GM18907 (cell line): ENCODE measurements at regions not wholly inside any gene's neighbourhood (a gene's known extent, or its start where the extent isn't known, plus 50 kb on each side); places are given as distances from the start of the nearest gene placed in this dataset.
"Not testable (repeated sequence)": the region's sequence is repeated elsewhere in the genome, so short reads cannot be mapped to it uniquely, and the experiment has no call there.

Source experiments
- ATAC-seq: cut with Tn5 transposase; IDR thresholded peaks from one replicate; pipeline ENCODE4 v1.9.1; 2021; ENCODE audit warnings: mild to moderate bottlenecking, moderate library complexity; ENCODE audit not compliant: unreplicated experiment

DNA sequence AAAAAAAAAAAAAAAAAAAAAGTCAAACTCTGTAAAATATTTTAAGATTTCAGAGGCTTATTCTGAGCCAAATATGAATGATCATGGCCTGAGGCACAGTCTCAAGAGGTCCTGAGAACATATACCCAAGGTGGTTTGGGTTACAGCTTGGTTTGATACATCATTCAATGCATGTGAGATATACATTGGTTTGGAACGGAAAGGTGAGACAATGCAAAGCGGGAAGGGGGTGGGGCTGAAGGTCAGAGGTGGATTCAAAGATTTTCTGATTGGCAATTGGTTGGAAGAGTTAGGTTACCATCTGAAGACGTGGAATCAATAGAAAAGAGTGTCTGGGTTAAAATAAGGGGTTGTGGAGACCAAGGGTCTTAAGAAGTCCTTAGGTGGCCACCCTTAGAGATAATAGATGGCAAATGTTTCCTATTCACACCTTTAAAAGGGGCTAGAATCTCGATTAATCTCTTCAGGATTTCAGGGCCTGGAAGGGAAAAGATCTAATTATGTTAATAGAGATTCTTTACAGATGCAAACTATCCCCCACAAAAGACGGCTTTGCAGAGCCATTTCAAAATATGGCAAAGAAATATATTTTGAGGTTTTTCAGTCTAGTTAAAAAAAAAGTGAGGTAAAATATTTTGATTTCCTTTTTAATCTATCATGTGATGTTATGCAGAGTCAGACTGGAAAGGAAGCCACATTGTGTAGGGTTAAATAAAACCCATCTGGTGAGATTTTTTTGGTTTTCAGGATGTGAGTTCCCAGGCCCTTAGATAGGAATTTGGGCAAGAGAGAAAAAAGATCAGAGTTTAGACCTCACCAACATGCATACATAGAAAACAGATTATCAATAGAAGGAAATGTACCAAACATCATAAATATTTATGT lies 173.8 kb upstream of the CNOT2 start:
- no peak for ATAC-seq

DNA sequence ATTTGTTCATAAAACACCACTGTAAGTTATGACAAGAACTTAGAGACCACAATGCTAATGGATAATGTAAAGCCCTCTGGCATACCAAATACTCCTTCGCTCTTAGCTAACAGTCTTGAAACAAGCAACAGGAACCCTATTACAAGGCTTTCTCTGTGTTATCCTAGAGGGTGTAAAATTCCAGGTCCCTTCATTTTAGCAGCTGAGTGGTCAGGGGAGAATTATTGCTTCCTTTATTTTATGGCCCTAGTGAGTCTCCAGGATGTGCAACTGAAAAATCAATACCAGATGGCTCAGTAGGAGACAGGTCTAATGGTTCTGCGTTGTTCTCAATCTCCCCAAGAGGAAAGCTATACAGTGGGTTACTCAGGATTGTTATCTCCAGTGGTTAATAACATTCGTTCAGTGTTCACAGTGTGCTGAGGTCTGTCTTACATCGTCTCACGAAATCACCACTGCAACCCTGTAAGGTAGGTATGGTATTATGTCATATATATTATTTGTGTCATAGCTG lies 172.7 kb upstream of the CNOT2 start:
- no peak for ATAC-seq

DNA sequence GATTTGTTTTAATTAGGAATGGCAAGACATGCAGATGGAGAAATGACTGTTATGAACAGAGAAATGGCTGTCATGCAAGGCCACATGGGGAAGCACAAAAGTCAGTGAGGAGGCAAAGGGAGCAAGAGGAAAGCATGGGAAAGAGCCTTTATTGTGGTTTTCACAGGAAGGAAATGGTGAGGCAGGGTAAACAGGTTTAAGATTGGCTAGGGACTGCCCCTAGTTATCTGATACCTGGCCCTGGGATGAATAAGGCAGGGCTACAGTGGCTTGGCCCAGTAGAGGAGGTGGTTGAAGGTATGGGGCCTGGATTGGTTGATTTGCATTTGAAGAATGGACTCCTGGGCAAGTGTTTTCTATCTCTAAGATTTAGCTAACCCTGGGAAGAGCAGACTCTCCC lies 168.7 kb upstream of the CNOT2 start:
- ATAC-seq: no peak

DNA sequence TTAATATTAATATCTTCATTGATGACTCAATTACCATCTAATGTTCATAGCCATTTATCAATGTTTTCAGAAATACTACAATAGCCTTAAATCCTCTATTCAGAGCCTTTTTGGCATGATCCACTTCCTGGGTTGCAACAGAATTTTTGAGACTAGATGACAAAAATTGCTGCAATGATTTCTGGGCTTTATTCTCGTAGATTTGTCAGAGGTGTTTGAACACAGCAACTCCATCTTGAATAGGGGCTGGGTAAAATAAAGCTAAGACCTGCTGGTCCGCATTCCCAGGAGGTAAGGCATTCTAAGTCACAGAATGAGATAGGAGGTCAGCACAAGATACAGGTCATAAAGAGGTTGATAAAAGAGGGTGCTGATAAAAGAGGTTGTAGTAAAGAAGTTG lies 165.8 kb upstream of the CNOT2 start:
- no peak for ATAC-seq

DNA sequence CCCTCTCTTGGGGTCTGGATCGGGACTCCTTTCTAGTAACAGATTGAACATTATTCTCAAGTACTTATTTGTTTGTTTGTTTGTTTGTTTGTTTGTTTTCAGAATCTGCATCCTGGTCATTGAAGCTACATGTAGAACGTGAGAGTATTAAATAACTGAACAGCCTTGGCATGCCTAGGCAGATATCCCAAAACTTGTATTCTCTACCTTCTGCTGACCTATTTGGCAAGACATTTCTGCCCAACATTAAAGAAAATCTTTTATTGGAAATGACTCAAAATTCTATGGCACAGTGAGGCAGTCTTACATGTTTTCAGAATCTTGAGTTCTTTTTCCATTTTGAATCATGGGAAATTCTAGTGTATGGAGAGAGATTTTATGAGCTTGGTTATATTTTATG lies 165.1 kb upstream of the CNOT2 start:
- no peak for ATAC-seq

DNA sequence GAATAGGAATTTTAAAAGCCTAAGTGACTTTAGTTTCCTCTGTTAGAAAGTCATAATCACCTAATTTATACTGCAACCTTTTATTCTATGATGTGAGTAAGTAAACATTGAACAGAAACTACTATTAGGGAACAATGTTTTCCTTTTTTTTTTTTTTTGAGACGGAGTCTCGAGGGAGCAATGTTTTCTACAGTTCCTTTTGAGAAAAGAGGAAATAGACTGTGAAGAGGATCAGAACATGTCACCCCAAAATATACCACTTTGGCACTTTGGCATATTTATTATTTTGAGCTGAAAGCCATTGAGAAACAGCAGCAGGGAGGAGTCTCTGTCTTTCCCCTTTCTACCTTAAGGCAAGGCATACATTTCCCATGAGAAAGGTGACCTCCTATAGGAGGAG lies 162.7 kb upstream of the CNOT2 start:
- ATAC-seq: no peak

DNA sequence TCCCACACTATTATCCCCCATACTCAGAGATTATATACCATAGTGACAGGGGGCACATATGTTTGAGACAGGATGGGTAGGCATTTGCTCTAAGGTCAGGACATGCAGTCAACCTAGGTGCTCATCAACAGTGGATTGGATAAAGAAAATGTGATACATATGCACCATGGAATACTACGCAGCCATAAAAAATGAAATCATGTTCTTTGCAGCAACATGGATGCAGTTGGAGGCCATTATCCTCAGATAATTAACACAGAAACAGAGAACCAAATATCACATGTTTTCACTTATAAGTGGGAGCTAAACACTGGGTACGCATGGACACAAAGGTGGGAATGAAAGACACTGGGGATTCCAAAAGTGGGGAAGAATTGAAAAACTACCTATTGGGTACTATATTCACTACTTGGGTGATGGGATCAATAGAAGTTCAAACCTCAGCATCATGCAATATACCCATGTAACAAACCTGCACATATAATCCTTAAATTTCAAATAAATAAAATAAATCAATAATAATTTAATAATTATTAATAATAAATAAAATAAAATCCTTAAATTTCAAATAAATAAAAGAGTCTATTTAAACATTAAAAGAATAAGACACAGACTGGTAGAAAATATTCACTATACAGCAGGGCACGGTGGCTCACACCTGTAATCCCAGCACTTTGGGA lies 160.1 kb upstream of the CNOT2 start:
- ATAC-seq: no peak

DNA sequence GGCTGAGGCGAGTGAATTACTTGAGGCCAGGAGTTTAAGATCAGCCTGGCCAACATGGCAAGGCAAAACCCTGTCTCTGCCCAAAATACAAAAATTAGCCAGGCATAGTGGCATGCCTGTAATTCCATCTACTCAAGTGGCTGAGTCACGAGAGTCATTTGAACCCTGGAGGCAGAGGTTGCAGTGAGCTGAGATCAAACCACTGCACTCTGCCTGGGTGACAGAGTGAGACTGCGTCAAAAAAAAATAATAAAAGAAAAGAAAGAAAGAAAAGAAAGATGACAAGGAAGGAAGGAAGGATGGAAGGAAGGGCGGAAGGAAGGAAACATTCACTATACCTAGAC lies 159.6 kb upstream of the CNOT2 start:
- no peak for ATAC-seq

DNA sequence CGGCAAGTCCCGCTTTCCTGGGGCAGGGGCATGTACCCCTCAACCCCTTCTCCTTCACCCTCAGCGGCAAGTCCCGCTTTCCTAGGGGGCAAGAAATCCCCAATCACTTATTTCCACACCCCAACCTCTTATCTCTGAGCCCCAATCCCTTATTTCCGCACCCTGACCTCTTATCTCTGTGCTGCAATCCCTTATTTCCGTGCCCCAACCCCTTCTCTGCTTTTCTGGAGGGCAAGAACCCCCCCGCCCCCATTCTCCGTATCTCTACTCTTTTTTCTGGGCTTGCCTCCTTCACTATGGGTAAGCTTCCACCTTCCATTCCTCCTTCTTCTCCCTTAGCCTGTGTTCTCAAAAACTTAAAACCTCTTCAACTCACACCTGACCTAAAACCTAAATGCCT lies 156.9 kb upstream of the CNOT2 start:
- not testable (repeated sequence) for ATAC-seq

DNA sequence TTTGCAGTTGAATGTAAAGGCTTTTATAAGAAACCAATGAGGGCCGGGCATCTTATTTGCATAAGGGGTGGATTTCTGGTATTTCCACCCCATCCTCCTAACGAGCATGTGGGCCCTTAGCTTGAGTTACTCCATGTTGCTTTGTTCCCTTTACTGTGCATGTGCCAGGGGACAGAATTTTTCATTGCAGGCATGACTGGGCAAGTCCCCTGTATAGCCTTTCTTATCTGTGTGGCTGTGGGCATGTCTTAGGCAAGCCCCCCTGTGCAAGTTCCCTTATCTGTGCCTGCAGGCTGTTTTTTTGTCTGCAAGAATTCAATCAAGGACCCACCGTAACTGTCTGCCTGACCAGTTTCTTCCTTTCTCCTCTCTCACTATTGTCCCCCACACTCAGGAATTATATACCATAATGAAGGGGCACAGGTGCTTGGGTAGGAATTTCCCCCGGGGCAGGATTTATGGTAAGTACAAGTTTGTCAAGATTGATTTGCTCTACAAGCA lies 152.2 kb upstream of the CNOT2 start:
- no peak for ATAC-seq

DNA sequence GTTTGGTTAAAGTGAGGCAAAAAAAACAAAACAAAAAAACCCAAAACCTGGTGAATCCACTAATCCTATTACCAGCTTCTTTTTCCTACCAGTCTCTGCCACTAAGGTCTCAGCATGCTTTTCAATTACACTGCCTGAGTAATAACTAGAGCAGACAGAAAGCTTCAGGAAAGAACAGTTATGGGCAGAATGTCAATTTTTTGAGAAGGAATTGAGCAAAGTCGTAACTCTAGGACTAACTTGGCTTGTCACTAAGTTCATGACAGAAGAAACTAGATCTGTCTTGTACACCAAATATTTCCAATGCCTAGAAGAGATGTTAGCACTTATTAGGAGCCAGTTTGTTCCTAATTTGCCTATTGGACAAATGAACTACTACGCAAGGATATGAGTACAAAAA lies 148.8 kb upstream of the CNOT2 start:
- no peak for ATAC-seq

DNA sequence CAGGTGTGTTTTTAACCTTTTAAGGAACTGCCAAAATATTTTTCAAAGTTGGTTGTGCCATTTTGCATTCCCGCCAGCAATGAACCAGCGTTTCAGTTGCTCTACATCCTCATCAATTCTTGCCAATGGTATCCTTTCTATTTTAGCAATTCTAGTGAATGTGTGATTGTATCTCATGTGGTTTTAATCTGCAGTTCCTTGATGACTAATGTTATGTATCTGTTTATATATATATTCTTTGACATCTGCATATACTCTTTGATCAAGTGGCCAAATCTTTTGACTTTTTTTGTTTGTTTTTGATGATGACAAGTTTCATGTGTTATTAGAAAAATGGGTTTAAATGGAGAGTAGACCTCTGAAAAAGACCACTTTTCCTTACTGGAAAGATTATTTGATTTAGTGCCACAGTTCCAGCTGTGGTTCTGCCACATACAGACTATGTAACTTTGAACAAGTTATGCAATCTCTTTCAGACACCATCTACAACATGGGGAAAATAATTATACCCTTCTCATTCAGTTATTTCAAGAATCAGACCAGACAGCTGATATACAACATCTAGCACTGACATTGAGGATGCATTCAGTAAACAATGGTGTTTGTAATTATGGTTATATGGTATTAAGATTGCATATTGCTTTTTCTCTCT lies 146.3 kb upstream of the CNOT2 start:
- ATAC-seq: no peak

DNA sequence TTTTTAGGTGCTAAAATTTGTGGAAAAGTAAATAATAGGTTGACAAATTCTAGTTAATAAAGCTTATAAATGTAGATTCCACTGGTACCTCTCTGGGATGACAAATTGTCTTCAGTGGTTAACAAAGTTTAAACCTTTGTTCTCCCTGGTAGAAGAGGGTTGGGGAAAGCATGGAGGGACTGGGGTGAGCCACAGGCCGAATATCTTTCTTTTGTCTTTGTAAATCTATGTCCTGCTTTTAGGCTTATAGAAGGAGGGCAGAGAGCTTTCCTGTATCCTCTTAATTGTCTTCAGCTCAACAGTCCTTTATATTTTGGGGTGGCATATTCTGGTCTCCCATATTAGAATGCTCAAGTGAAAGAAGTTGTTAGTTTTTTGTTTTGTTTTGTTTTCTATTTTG lies 142.2 kb upstream of the CNOT2 start:
- ATAC-seq: no peak

DNA sequence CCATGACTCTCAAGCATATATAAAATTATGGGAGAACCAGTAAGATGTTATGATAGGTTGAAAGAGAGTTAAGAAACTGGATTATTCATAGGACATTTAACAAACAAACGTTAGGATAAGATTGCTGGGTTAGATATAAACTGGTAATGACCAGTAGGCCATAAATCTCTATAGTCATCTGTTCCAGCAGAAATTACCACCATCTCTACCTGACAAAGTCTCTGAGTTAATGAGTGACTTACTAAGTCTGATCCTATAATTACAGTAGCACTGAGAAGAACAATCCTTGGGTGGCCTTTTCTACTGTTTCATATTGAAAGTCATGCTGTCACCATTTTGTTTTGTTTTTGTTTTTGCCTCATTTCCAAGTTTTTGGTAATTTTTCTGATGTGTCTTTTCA lies 136.9 kb upstream of the CNOT2 start:
- ATAC-seq: no peak

DNA sequence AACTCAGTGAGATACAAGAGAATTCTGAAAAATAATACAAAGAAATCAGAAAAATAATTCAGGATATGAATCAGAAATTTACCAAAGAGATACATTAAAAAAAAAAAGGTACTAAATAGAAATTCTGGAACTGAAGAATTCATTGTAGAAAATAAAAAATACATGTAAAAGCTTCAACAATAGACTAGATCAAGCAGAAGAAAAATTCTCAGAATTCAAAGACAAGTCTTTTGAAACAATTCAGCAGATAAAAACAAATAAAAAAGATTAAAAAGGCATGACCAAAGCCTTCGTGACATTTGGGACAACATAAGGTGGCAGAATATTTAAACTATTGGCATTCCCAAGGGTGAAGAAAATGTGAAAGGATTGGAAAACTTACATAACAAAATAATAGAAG lies 133.1 kb upstream of the CNOT2 start:
- no peak for ATAC-seq

DNA sequence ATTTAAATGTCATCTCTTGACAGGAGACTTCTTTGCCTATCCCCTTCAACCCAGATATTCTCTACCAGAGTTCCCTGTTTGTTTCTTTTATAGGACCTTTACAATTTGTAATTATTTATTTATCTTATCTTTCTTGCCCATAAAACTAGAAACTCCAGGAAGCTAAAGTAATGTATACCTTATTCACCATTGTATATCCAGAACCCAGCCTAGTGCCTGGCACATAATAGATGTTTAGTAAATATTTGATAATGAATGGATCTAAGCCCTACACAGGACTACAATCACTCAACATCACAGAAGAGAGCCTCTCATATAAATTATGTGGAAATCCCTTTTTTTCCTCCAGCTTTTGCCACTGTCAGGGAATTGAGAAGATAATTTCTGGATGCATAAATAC lies 125.6 kb upstream of the CNOT2 start:
- ATAC-seq: no peak

DNA sequence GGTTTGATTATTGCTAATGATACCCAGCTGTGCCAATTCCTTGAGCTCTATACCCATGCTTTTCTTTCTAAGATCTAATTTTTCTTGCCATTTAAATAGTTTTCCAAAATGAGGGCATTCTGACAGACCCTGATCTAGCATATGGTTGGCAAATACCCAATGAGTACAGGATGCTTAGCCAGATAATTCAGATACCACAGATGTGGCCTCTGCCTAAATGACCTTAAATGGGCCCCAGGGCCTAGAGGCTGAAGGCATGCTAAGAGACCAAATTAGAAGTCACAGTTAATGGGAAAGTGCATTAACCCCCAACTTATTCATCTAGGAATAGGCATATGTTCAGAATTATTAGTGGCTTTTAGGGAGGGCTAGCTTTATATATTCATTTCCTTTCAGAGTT lies 122.3 kb upstream of the CNOT2 start:
- no peak for ATAC-seq

DNA sequence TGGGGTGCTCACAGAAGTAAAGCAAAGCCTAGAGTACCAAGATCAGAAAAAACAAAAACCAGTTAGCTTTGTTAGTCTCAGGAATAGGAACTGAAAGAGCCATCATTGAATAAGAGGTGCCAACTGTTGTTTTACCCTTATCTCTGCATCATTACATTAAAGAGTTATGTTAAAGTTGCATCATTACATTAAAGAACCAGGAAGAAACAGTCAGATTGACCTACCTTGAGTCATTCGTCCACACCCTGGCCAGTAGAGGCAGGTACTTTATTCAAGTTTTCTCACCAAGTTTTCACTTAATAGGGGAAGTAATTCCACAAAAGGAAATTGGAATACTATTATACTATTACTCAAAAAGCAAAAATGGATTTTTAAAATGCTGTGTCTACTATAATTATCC lies 121.7 kb upstream of the CNOT2 start:
- no peak for ATAC-seq

DNA sequence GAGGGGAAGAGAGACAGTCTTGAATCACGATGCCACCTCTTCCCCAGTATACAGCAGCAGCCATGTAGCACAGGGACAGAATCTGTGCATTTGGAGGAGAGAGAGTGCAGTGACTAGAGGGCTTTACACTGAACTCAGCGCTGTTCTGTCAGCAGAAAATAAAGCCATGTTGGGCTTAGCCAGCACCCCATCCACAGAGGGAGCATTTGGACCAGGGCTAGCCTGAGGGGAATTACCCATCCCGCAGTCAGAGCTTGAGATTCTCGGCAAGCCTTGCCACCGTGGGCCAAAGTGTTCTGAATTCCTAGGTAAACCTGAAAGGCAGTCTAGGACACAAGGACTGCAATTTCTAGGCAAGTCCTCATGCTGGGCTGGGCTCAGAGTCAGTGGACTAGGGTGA lies 120.4 kb upstream of the CNOT2 start:
- ATAC-seq: no peak

DNA sequence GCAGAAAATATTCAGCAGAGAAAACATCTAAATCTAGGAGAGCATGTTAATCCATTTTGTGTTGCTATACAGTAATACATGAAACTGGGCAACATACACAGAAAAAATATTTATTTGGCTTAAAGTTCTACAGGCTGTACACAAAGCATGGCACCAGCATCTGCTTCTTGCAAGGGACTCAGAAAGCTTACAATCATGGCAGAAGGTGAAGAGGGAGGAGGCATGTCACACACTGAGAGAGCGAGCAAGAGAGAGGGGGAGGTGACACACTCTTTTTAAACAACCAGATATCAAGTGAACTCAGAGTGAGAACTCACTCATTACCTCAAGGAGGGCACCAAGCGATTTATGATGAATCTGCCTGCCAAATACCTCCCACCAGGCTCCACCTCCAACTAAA lies 94.2 kb upstream of the CNOT2 start:
- no peak for ATAC-seq

DNA sequence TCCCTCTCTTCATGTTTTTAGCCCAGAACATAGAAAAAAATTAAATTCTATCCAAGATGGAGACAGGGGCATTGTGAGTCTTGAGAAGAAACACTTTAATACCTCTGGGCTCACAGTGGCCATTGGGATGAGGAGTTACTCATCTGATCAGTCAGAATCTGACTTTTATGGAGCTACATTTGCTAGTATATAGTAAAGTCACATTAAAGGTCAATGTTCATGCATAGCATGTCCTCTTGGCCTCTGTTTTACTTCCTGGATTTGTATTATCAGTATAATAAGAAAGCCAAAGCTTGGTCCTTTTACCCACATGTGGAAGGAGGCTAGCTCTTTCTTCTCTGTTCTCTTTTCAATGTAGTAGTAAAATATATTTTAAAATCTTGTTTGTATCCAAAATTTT lies 93.6 kb upstream of the CNOT2 start:
- no peak for ATAC-seq

DNA sequence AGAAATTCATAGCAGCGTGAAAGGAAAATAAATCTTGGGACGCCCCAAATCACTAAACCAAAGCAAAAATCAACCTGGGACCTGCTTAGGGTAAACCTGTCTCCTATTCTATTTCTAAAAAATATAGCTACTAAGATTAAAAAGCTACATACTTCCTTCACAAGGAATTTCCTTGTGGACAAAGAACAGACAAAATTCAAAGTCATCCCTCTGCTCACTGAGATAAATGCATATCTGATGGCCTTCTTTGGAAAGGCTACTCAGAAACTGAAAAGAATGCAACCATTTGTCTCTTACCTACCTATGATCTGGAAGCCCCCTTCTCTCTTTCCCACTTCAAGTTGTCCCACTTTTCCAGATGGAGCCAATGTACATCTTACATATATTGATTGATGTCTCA lies 93.0 kb upstream of the CNOT2 start:
- ATAC-seq: no peak
